Endothelial cell (in vitro differentiated cells): ENCODE measurements at regions not wholly inside any gene's neighbourhood (a gene's known extent, or its start where the extent isn't known, plus 50 kb on each side); places are given as distances from the start of the nearest gene placed in this dataset.

ENCODE experiments used
- DNase-seq: peaks from one replicate; pipeline ENCODE4 v3.0.0; 2021; ENCODE audit warnings: low spot score
- H3K27ac Mint-ChIP-seq: one replicate; pipeline ENCODE4 v1.8.0; 2021; ENCODE audit warnings: mixed read lengths, inconsistent platforms; ENCODE audit not compliant: unreplicated experiment
- H3K27me3 Mint-ChIP-seq: one replicate; pipeline ENCODE4 v1.8.0; 2021; ENCODE audit warnings: mild to moderate bottlenecking, moderate library complexity, mixed read lengths, inconsistent platforms; ENCODE audit not compliant: unreplicated experiment
- H3K36me3 Mint-ChIP-seq: one replicate; pipeline ENCODE4 v1.8.0; 2021; ENCODE audit warnings: mild to moderate bottlenecking, low read depth, mixed read lengths, inconsistent platforms; ENCODE audit not compliant: unreplicated experiment
- H3K4me1 Mint-ChIP-seq: one replicate; pipeline ENCODE4 v1.8.0; 2021; ENCODE audit warnings: mild to moderate bottlenecking, mixed read lengths, inconsistent platforms; ENCODE audit not compliant: unreplicated experiment
- H3K4me3 Mint-ChIP-seq: one replicate; pipeline ENCODE4 v1.8.0; 2021; ENCODE audit warnings: mild to moderate bottlenecking, mixed read lengths, inconsistent platforms; ENCODE audit not compliant: unreplicated experiment
- H3K9me3 Mint-ChIP-seq: one replicate; pipeline ENCODE4 v1.8.0; 2021; ENCODE audit warnings: mixed read lengths, inconsistent platforms; ENCODE audit not compliant: unreplicated experiment
- TF ChIP-seq, protein P1 (sequence below): fragments of 200-600 bp; sonication (generic); IDR thresholded peaks from one replicate; pipeline ENCODE4 v1.5.0; 2021; ENCODE audit warnings: antibody characterized with exemption; ENCODE audit not compliant: unreplicated experiment

- H3K27me3 Mint-ChIP-seq: peaks cover 2% of the 10 kb centered on the region
These were observed 91.0 kb downstream of the SCG2 start for GRCh38 chr2:223511168-223511567.

GRCh38 chr2:223513771-223514455 is 88.2 kb downstream of the SCG2 start:
- H3K4me3 Mint-ChIP-seq: no peak overlapping the region
- DNase-seq: no peak
- no peaks in the 10 kb centered on the region for H3K4me1 Mint-ChIP-seq
- no peaks in the 10 kb centered on the region for H3K9me3 Mint-ChIP-seq
- no peak overlapping the region for H3K27ac Mint-ChIP-seq
- H3K27me3 Mint-ChIP-seq: peaks cover 2% of the 10 kb centered on the region
- TF ChIP-seq, protein P1, sequence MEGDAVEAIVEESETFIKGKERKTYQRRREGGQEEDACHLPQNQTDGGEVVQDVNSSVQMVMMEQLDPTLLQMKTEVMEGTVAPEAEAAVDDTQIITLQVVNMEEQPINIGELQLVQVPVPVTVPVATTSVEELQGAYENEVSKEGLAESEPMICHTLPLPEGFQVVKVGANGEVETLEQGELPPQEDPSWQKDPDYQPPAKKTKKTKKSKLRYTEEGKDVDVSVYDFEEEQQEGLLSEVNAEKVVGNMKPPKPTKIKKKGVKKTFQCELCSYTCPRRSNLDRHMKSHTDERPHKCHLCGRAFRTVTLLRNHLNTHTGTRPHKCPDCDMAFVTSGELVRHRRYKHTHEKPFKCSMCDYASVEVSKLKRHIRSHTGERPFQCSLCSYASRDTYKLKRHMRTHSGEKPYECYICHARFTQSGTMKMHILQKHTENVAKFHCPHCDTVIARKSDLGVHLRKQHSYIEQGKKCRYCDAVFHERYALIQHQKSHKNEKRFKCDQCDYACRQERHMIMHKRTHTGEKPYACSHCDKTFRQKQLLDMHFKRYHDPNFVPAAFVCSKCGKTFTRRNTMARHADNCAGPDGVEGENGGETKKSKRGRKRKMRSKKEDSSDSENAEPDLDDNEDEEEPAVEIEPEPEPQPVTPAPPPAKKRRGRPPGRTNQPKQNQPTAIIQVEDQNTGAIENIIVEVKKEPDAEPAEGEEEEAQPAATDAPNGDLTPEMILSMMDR: no peak
- H3K36me3 Mint-ChIP-seq: no peaks in the 10 kb centered on the region

More at GRCh38 chr2:223511168-223511567, 91.0 kb downstream of the SCG2 start:
- Mint-ChIP-seq H3K27ac (no peak overlapping the region), H3K9me3 (no peaks in the 10 kb centered on the region), H3K4me3 (no peak overlapping the region), H3K36me3 (no peaks in the 10 kb centered on the region), H3K4me1 (no peaks in the 10 kb centered on the region)
- DNase-seq: no peak
- TF ChIP-seq, protein P1: no peak

- Mint-ChIP-seq H3K27ac (no peak overlapping the region), H3K36me3 (no peaks in the 10 kb centered on the region), H3K4me1 (no peaks in the 10 kb centered on the region), H3K9me3 (no peaks in the 10 kb centered on the region), H3K4me3 (no peak overlapping the region), H3K27me3 (no peaks in the 10 kb centered on the region)
- TF ChIP-seq, protein P1: no peak
- no peak for DNase-seq
These were observed 82.7 kb downstream of the SCG2 start for GRCh38 chr2:223519471-223519870.

DNA sequence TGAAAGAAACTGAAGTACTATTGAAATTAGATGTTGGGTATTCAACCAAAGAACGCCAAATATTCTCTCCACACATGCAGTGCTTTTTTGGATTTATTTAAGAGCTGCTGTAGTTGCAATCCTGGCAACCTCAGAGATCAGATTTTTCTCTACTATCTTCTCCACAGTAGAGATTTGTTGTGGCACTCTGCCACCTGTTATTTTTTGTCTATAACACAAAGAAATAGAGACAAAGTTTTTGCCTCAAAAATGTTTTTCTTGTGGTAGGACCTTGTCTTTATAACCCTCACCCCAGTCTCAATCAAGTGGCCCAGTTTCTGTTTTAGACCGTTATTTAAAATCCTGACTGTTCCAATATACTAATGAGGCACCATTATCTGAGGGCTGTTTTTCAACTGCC is 79.4 kb downstream of the SCG2 start:
- Mint-ChIP-seq H3K36me3 (no peaks in the 10 kb centered on the region), H3K9me3 (no peaks in the 10 kb centered on the region), H3K4me3 (no peak overlapping the region), H3K4me1 (no peaks in the 10 kb centered on the region), H3K27me3 (no peaks in the 10 kb centered on the region), H3K27ac (no peak overlapping the region)
- TF ChIP-seq, protein P1: no peak
- DNase-seq: no peak

GRCh38 chr2:223523551-223524001 is 78.6 kb downstream of the SCG2 start:
- Mint-ChIP-seq H3K36me3 (no peaks in the 10 kb centered on the region), H3K4me1 (no peaks in the 10 kb centered on the region), H3K27me3 (no peaks in the 10 kb centered on the region), H3K27ac (no peak overlapping the region), H3K9me3 (no peaks in the 10 kb centered on the region), H3K4me3 (no peak overlapping the region)
- DNase-seq: no peak
- TF ChIP-seq, protein P1: no peak
